H1 (cell line): ENCODE measurements at regions not wholly inside any gene's neighbourhood (a gene's known extent, or its start where the extent isn't known, plus 50 kb on each side); places are given as distances from the start of the nearest gene placed in this dataset.

Experiments
- CTCF ChIA-PET: fragments of 300-600 bp; sonication (Branson Sonifier 250); formaldehyde crosslinking; loops from one replicate; lab custom pipeline; 2021; ENCODE audit not compliant: partially characterized antibody; lab: Charles Lee
- POLR2A ChIA-PET: fragments of 300-600 bp; sonication (Branson Sonifier 250); formaldehyde crosslinking; loops from one replicate; lab custom pipeline; 2021; ENCODE audit warnings: inconsistent platforms; ENCODE audit not compliant: partially characterized antibody; lab: Charles Lee
- DNase-seq, 2 experiments: peaks; one replicate each; pipeline versions ENCODE4 v3.0.0 to v3.0.0-alpha.2; 2010 to 2022; ENCODE audit warnings: low spot score in 2 of 2, low read depth in 1 of 2, mixed read lengths in 1 of 2
- FAIRE-seq: peaks from 2 replicates; lab custom pipeline; 2011; peaks lifted over from hg19 to GRCh38; lab: Jason Lieb, UNC
- H2AFZ ChIP-seq: 2 replicates; pipeline ENCODE4 v1.8.1; 2012; ENCODE audit warnings: low read length, inconsistent platforms
- H2AK5ac ChIP-seq: 2 replicates; pipeline ENCODE4 v1.6.1; 2013; ENCODE audit warnings: low read depth, low read length
- H2BK120ac ChIP-seq: replicated peaks from 2 replicates; pipeline ENCODE3; 2013; ENCODE audit warnings: low read depth, low read length, inconsistent platforms
- H2BK12ac ChIP-seq: 2 replicates; pipeline ENCODE4 v1.6.1; 2013; ENCODE audit warnings: low read depth, low read length
- H2BK15ac ChIP-seq: 2 replicates; pipeline ENCODE4 v1.6.1; 2013; ENCODE audit warnings: low read length
- H2BK20ac ChIP-seq: 2 replicates; pipeline ENCODE4 v1.6.1; 2013; ENCODE audit warnings: low read length
- H2BK5ac ChIP-seq: 2 replicates; pipeline ENCODE4 v1.6.1; 2013; ENCODE audit warnings: low read depth, low read length
- H3K14ac ChIP-seq: 2 replicates; pipeline ENCODE4 v1.6.1; 2013; ENCODE audit warnings: inconsistent platforms; ENCODE audit not compliant: insufficient read length
- H3K18ac ChIP-seq: 2 replicates; pipeline ENCODE4 v1.6.1; 2013; ENCODE audit warnings: low read length; ENCODE audit errors: extremely low read depth
- H3K23ac ChIP-seq: 2 replicates; pipeline ENCODE4 v1.6.1; 2013; ENCODE audit warnings: inconsistent platforms; ENCODE audit not compliant: insufficient read length
- H3K23me2 ChIP-seq: 2 replicates; pipeline ENCODE4 v1.6.1; 2013; ENCODE audit warnings: low read depth, low read length
- H3K27ac ChIP-seq: 2 replicates; pipeline ENCODE4 v1.6.1; 2011; ENCODE audit warnings: low read depth, low read length, inconsistent platforms
- H3K27me3 ChIP-seq, 4 experiments: replicated peaks in 1 of 4; 1 replicate in 1 of 4; 2 replicates in 3 of 4; pipeline versions ENCODE4 v1.6.1 to v1.8.1; 2011 to 2013; ENCODE audit warnings: low read length in 3 of 4, mild to moderate bottlenecking in 3 of 4, inconsistent platforms in 2 of 4, mixed read lengths in 2 of 4, moderate library complexity in 1 of 4; ENCODE audit not compliant: control insufficient read depth in 3 of 4, insufficient read depth in 3 of 4; ENCODE audit errors: extremely low read depth in 1 of 4
- H3K36me3 ChIP-seq, 4 experiments: 2 replicates each; pipeline versions ENCODE4 v1.6.1 to v1.8.1; 2011 to 2013; ENCODE audit warnings: mild to moderate bottlenecking in 4 of 4, low read length in 3 of 4, moderate library complexity in 2 of 4, control low read depth in 1 of 4, inconsistent platforms in 1 of 4; ENCODE audit not compliant: insufficient read depth in 4 of 4, control insufficient read depth in 2 of 4
- H3K4ac ChIP-seq: replicated peaks from 2 replicates; pipeline ENCODE3; 2013; ENCODE audit warnings: low read length, low read depth, mixed read lengths, inconsistent platforms; ENCODE audit not compliant: insufficient read length
- H3K4me1 ChIP-seq, 4 experiments: replicated peaks in 1 of 4; 1 replicate in 1 of 4; 2 replicates in 3 of 4; pipeline versions ENCODE4 v1.6.1 to v1.8.1; 2011 to 2013; ENCODE audit warnings: low read length in 3 of 4, inconsistent platforms in 2 of 4, mixed read lengths in 1 of 4; ENCODE audit not compliant: insufficient read depth in 4 of 4, control insufficient read depth in 3 of 4
- H3K4me2 ChIP-seq, 2 experiments: 2 replicates each; pipeline versions ENCODE4 v1.6.1 to v1.8.1; 2011 to 2013; ENCODE audit warnings: low read depth in 2 of 2, low read length in 2 of 2, control low read depth in 1 of 2, inconsistent platforms in 1 of 2, mild to moderate bottlenecking in 1 of 2; ENCODE audit not compliant: insufficient read depth in 1 of 2
- H3K4me3 ChIP-seq, 4 experiments: fragments of 200-600, 300-600 bp in 1 of 4; sonication (generic), shearing (Covaris generic), sonication (Bioruptor Twin) in 1 of 4; 2 replicates each; pipeline versions ENCODE4 v1.5.1 to v1.8.1; 2011 to 2016; ENCODE audit warnings: low read length in 4 of 4, low read depth in 3 of 4, control low read depth in 2 of 4, inconsistent platforms in 2 of 4, mild to moderate bottlenecking in 2 of 4, mixed read lengths in 1 of 4, moderate library complexity in 1 of 4; ENCODE audit not compliant: insufficient read depth in 2 of 4; ENCODE audit errors: extremely low read depth in 1 of 4
- H3K56ac ChIP-seq: replicated peaks from 2 replicates; pipeline ENCODE3; 2013; ENCODE audit warnings: low read depth, mild to moderate bottlenecking, mixed read lengths, low read length, inconsistent platforms; ENCODE audit not compliant: insufficient read length
- H3K79me1 ChIP-seq: 2 replicates; pipeline ENCODE4 v1.6.1; 2013; ENCODE audit warnings: low read depth, low read length, control low read depth
- H3K79me2 ChIP-seq, 2 experiments: 2 replicates each; pipeline versions ENCODE4 v1.6.1 to v1.8.1; 2012 to 2013; ENCODE audit warnings: low read length in 2 of 2, mild to moderate bottlenecking in 2 of 2, inconsistent platforms in 1 of 2; ENCODE audit not compliant: insufficient read depth in 2 of 2, control insufficient read depth in 1 of 2
- H3K9ac ChIP-seq, 4 experiments: replicated peaks in 1 of 4; 1 replicate in 1 of 4; 2 replicates in 3 of 4; pipeline versions ENCODE4 v1.6.1 to v1.8.1; 2011 to 2013; ENCODE audit warnings: low read depth in 3 of 4, low read length in 3 of 4, control low read depth in 2 of 4, mild to moderate bottlenecking in 2 of 4, moderate library complexity in 2 of 4, inconsistent platforms in 1 of 4; ENCODE audit errors: extremely low read depth in 1 of 4
- H3K9me3 ChIP-seq, 2 experiments: 2 replicates each; pipeline versions ENCODE4 v1.6.1 to v1.8.1; 2012 to 2013; ENCODE audit warnings: mild to moderate bottlenecking in 2 of 2, moderate library complexity in 2 of 2, control low read depth in 1 of 2, inconsistent platforms in 1 of 2, low read depth in 1 of 2, low read length in 1 of 2, mixed read lengths in 1 of 2; ENCODE audit not compliant: insufficient read depth in 2 of 2
- H4K20me1 ChIP-seq, 2 experiments: replicated peaks in 1 of 2; 2 replicates each; pipeline versions ENCODE3 to v1.8.1; 2011 to 2013; ENCODE audit warnings: inconsistent platforms in 2 of 2, low read length in 2 of 2, mild to moderate bottlenecking in 1 of 2; ENCODE audit not compliant: insufficient read depth in 2 of 2, control insufficient read depth in 1 of 2
- H4K5ac ChIP-seq: 2 replicates; pipeline ENCODE4 v1.6.1; 2013; ENCODE audit warnings: low read length, low read depth, mixed read lengths, inconsistent platforms; ENCODE audit not compliant: insufficient read length
- H4K8ac ChIP-seq: 2 replicates; pipeline ENCODE4 v1.8.0; 2013; ENCODE audit warnings: mild to moderate bottlenecking, moderate library complexity, low read length, inconsistent platforms; ENCODE audit not compliant: insufficient read depth; ENCODE audit errors: extremely low read depth
- H4K91ac ChIP-seq: replicated peaks from 2 replicates; pipeline ENCODE3; 2013; ENCODE audit warnings: low read length, mixed read lengths, inconsistent platforms; ENCODE audit not compliant: insufficient read length
- ATF2 ChIP-seq: IDR thresholded peaks from 2 replicates; pipeline ENCODE4 v1.6.1; 2012; ENCODE audit warnings: low read length, inconsistent platforms
- CREB1 ChIP-seq: IDR thresholded peaks from 2 replicates; pipeline ENCODE4 v1.6.1; 2012; ENCODE audit warnings: inconsistent platforms
- KDM4A ChIP-seq: IDR thresholded peaks from one replicate; pipeline ENCODE4 v1.7.1; 2012; ENCODE audit warnings: low read depth, mild to moderate bottlenecking, moderate library complexity, low read length, inconsistent platforms; ENCODE audit not compliant: severe bottlenecking
- RAD21 ChIP-seq, 2 experiments: IDR thresholded peaks in 1 of 2; conservative IDR thresholded peaks in 1 of 2; 2 replicates each; pipeline ENCODE4 v1.6.1; 2011; ENCODE audit warnings: low read depth in 2 of 2, low read length in 2 of 2, improper control_type of control experiment in 1 of 2, inconsistent platforms in 1 of 2, mild to moderate bottlenecking in 1 of 2, moderate library complexity in 1 of 2
- RBBP5 ChIP-seq: IDR thresholded peaks from 2 replicates; pipeline ENCODE4 v1.7.1; 2012; ENCODE audit warnings: low read depth, mild to moderate bottlenecking, inconsistent platforms, low read length, moderate library complexity, borderline replicate concordance
- RNF2 ChIP-seq: fragments of 200-900, 300-1000 bp; sonication (generic); IDR thresholded peaks from 2 replicates; pipeline ENCODE4 v1.7.1; 2016; ENCODE audit warnings: borderline replicate concordance, low read depth, mild to moderate bottlenecking, antibody characterized with exemption, low read length; ENCODE audit not compliant: poor library complexity, severe bottlenecking; ENCODE audit errors: missing control alignments
- TAF7 ChIP-seq: optimal IDR thresholded peaks from 2 replicates; pipeline ENCODE3; 2011; ENCODE audit warnings: low read depth, mild to moderate bottlenecking, inconsistent platforms, low read length, moderate library complexity, borderline replicate concordance
- TBP ChIP-seq: IDR thresholded peaks from 2 replicates; pipeline ENCODE4 v1.6.1; 2011; ENCODE audit warnings: low read depth, low read length, improper control_type of control experiment
- WGBS, 2 experiments: shearing (Covaris generic) in 1 of 2; methylation state at CpG; one replicate each; pipeline versions ENCODE4 v1.1.6 to v1.1.7; 2013 to 2015; ENCODE audit warnings: low lambda C conversion rate in 2 of 2, mixed read lengths in 2 of 2, inconsistent platforms in 1 of 2, low coverage in 1 of 2, missing lambda C conversion rate in 1 of 2; ENCODE audit not compliant: insufficient replicate concordance in 2 of 2, insufficient coverage in 1 of 2, insufficient read length in 1 of 2; ENCODE audit errors: extremely low coverage in 1 of 2, missing lambda C conversion rate in 1 of 2; 5-methylcytosine and 5-hydroxymethylcytosine counted together

GRCh38 chr7:153027210-153027609 is 267.7 kb downstream of the ACTR3B start:
- DNase-seq, result no peak
- no peaks in the 10 kb centered on the region for H3K27me3 ChIP-seq
- no peaks in the 10 kb centered on the region for H3K79me1 ChIP-seq
- H3K23me2 ChIP-seq, result no peaks in the 10 kb centered on the region
- H4K5ac ChIP-seq, result no peak overlapping the region
- no peak overlapping the region for H2BK120ac ChIP-seq
- no peaks in the 10 kb centered on the region for H4K20me1 ChIP-seq
- H3K56ac ChIP-seq, result no peak overlapping the region
- H4K91ac ChIP-seq, result no peak overlapping the region
- POLR2A ChIA-PET, result no interaction called here
- no peaks in the 10 kb centered on the region for H3K9me3 ChIP-seq
- H2AFZ ChIP-seq, result no peak overlapping the region
- H2BK12ac ChIP-seq, result no peak overlapping the region
- H3K14ac ChIP-seq, result no peak overlapping the region
- H3K4me3 ChIP-seq, result no peak overlapping the region
- H3K9ac ChIP-seq, result no peak overlapping the region
- no peak overlapping the region for H2BK5ac ChIP-seq
- H3K36me3 ChIP-seq, result no peaks in the 10 kb centered on the region
- H4K8ac ChIP-seq, result no peak overlapping the region
- H3K4ac ChIP-seq, result no peak overlapping the region
- CTCF ChIA-PET, result interaction anchor here (0.8 to 1.6 kb wide), 2 partner anchors 9 to 14 kb away, joined by 3 to 8 read pairs; no protein-coding TSS in a partner anchor
- no peak overlapping the region for H2BK20ac ChIP-seq
- H3K4me1 ChIP-seq, result peaks cover 2 to 7% (median 5%) of the 10 kb centered on the region in 4 experiments
- H2AK5ac ChIP-seq, result no peak overlapping the region
- FAIRE-seq, result no peak
- H3K27ac ChIP-seq, result no peak overlapping the region
- H2BK15ac ChIP-seq, result no peak overlapping the region
- H3K4me2 ChIP-seq, result no peak overlapping the region
- no peak overlapping the region for H3K18ac ChIP-seq
- H3K79me2 ChIP-seq, result no peaks in the 10 kb centered on the region
- WGBS, 2 experiments, result 93% methylated on average over 11 of the region's 11 CpGs; no CpG with 5 or more reads in 1 of the 2 experiments
- no peak overlapping the region for H3K23ac ChIP-seq
- TF ChIP-seq RNF2, result no peak
- no peak for TF ChIP-seq RBBP5
- TF ChIP-seq RAD21 (IDR thresholded peaks at IDR 0.05 in 1 of 2, conservative IDR thresholded peaks at IDR 0.05 in 1 of 2; ENCODE audit: low read depth in 2 of 2, low read length in 2 of 2), result no peak
- TF ChIP-seq KDM4A, result no peak
- no peak for TF ChIP-seq ATF2
- TF ChIP-seq TAF7, result no peak
- TF ChIP-seq CREB1, result no peak
- TF ChIP-seq TBP, result no peak
